ENCODE measurements at regions not wholly inside any gene's neighbourhood (a gene's known extent, or its start where the extent isn't known, plus 50 kb on each side); places are given as distances from the start of the nearest gene placed in this dataset.

- in situ Hi-C loops (cut with HindIII; ENCODE audit: low sequenced_read_pairs) = no loop called here
- H3K4me3 ChIP-seq (ENCODE audit: low read depth, low read length) = no peak overlapping the region
- no peak for TF ChIP-seq CTCF (IDR thresholded peaks at IDR 0.05; ENCODE audit: low read depth, low read length)
- no peak for DNase-seq (ENCODE audit: low read depth, low spot score)
These were observed 327.6 kb downstream of the PRL start for GRCh38 chr6:21969192-21969591.

- in situ Hi-C loops (cut with HindIII; ENCODE audit: low sequenced_read_pairs) = no loop called here
- no peak overlapping the region for H3K4me3 ChIP-seq (ENCODE audit: low read depth, low read length)
- DNase-seq (ENCODE audit: low read depth, low spot score) = no peak
- TF ChIP-seq CTCF (IDR thresholded peaks at IDR 0.05; ENCODE audit: low read depth, low read length) = no peak
These were observed 326.1 kb downstream of the PRL start for GRCh38 chr6:21970569-21971300.

GRCh38 chr6:21971541-21971940 lies 325.3 kb downstream of the PRL start:
- no peak for DNase-seq (ENCODE audit: low read depth, low spot score)
- in situ Hi-C loops (cut with HindIII; ENCODE audit: low sequenced_read_pairs) = no loop called here
- no peak for TF ChIP-seq CTCF (IDR thresholded peaks at IDR 0.05; ENCODE audit: low read depth, low read length)
- H3K4me3 ChIP-seq (ENCODE audit: low read depth, low read length) = no peak overlapping the region

- TF ChIP-seq CTCF (IDR thresholded peaks at IDR 0.05; ENCODE audit: low read depth, low read length) = no peak
- H3K4me3 ChIP-seq (ENCODE audit: low read depth, low read length) = no peak overlapping the region
- in situ Hi-C loops (cut with HindIII; ENCODE audit: low sequenced_read_pairs) = no loop called here
- no peak for DNase-seq (ENCODE audit: low read depth, low spot score)
These were observed 324.3 kb downstream of the PRL start for GRCh38 chr6:21972516-21972915.

- TF ChIP-seq CTCF (IDR thresholded peaks at IDR 0.05; ENCODE audit: low read depth, low read length) = no peak
- DNase-seq (ENCODE audit: low read depth, low spot score) = no peak
- in situ Hi-C loops (cut with HindIII; ENCODE audit: low sequenced_read_pairs) = no loop called here
- H3K4me3 ChIP-seq (ENCODE audit: low read depth, low read length) = no peak overlapping the region
These were observed 319.5 kb downstream of the PRL start for GRCh38 chr6:21977346-21977745.

GRCh38 chr6:21981235-21981833 lies 315.5 kb downstream of the PRL start:
- no peak overlapping the region for H3K4me3 ChIP-seq (ENCODE audit: low read depth, low read length)
- in situ Hi-C loops (cut with HindIII; ENCODE audit: low sequenced_read_pairs) = no loop called here
- TF ChIP-seq CTCF (IDR thresholded peaks at IDR 0.05; ENCODE audit: low read depth, low read length) = no peak
- DNase-seq (ENCODE audit: low read depth, low spot score) = no peak
